NCI-H2227 (cell line): ENCODE measurements at regions not wholly inside any gene's neighbourhood (a gene's known extent, or its start where the extent isn't known, plus 50 kb on each side); places are given as distances from the start of the nearest gene placed in this dataset.
"Not testable (repeated sequence)": the region's sequence is repeated elsewhere in the genome, so short reads cannot be mapped to it uniquely, and the experiment has no call there.

Experiments used
- DNase-seq: peaks from one replicate; lab custom pipeline; 2025; ENCODE audit not compliant: unreplicated experiment; lab: John Stamatoyannopoulos, UW

- DNase-seq = no peak
Observed at GRCh38 chr13:83825676-83826075, 56.6 kb downstream of the SLITRK1 start.

- no peak for DNase-seq
Observed at GRCh38 chr13:83824560-83824959, 57.7 kb downstream of the SLITRK1 start.

GRCh38 chr13:83824120-83824519 is 58.2 kb downstream of the SLITRK1 start:
- DNase-seq = no peak

- no peak for DNase-seq
Observed at GRCh38 chr13:83819611-83820010, 62.7 kb downstream of the SLITRK1 start.

GRCh38 chr13:83819156-83819555 is 63.1 kb downstream of the SLITRK1 start:
- no peak for DNase-seq

GRCh38 chr13:83816081-83816480 is 66.2 kb downstream of the SLITRK1 start:
- no peak for DNase-seq

GRCh38 chr13:83815598-83815997 is 66.7 kb downstream of the SLITRK1 start:
- no peak for DNase-seq

GRCh38 chr13:83810136-83810535 is 72.1 kb downstream of the SLITRK1 start:
- DNase-seq = no peak

GRCh38 chr13:83804356-83804962 is 77.8 kb downstream of the SLITRK1 start:
- no peak for DNase-seq

- DNase-seq = no peak
Observed at GRCh38 chr13:83798731-83799130, 83.5 kb downstream of the SLITRK1 start.

GRCh38 chr13:83796364-83796763 is 85.9 kb downstream of the SLITRK1 start:
- DNase-seq = no peak

GRCh38 chr13:83794583-83794982 is 87.7 kb downstream of the SLITRK1 start:
- no peak for DNase-seq

GRCh38 chr13:83780227-83780626 is 102.0 kb downstream of the SLITRK1 start:
- DNase-seq = no peak

GRCh38 chr13:83773961-83774360 is 108.3 kb downstream of the SLITRK1 start:
- no peak for DNase-seq

- DNase-seq = no peak
Observed at GRCh38 chr13:83765796-83766195, 116.5 kb downstream of the SLITRK1 start.

- no peak for DNase-seq
Observed at GRCh38 chr13:83761631-83762030, 120.6 kb downstream of the SLITRK1 start.

- DNase-seq = not testable (repeated sequence)
Observed at GRCh38 chr13:83755210-83755609, 127.1 kb downstream of the SLITRK1 start.

GRCh38 chr13:83753912-83754624 is 128.2 kb downstream of the SLITRK1 start:
- no peak for DNase-seq

GRCh38 chr13:83752141-83752540 is 130.1 kb downstream of the SLITRK1 start:
- DNase-seq = no peak

GRCh38 chr13:83740622-83741021 is 141.7 kb downstream of the SLITRK1 start:
- no peak for DNase-seq

GRCh38 chr13:83738407-83738806 is 143.9 kb downstream of the SLITRK1 start:
- DNase-seq = no peak

GRCh38 chr13:83733293-83733692 is 149.0 kb downstream of the SLITRK1 start:
- DNase-seq = no peak

GRCh38 chr13:83732755-83733154 is 149.5 kb downstream of the SLITRK1 start:
- DNase-seq = no peak
